Trophoblast cell (in vitro differentiated cells and primary cell): ENCODE measurements at regions not wholly inside any gene's neighbourhood (a gene's known extent, or its start where the extent isn't known, plus 50 kb on each side); places are given as distances from the start of the nearest gene placed in this dataset.

ENCODE experiments used
- DNase-seq, 2 donors: peaks; one replicate each; pipeline ENCODE4 v3.0.0-alpha.2; 2016
- H2AFZ ChIP-seq: 2 replicates; pipeline ENCODE4 v1.6.1; 2013; ENCODE audit warnings: low read length, moderate library complexity, mild to moderate bottlenecking; ENCODE audit not compliant: insufficient read depth, poor library complexity
- H2AK5ac ChIP-seq: 2 replicates; pipeline ENCODE4 v1.6.1; 2013; ENCODE audit warnings: mild to moderate bottlenecking, low read length
- H2BK120ac ChIP-seq: 2 replicates; pipeline ENCODE4 v1.6.1; 2013; ENCODE audit warnings: low read length, mild to moderate bottlenecking, moderate library complexity; ENCODE audit not compliant: insufficient read depth, poor library complexity
- H2BK12ac ChIP-seq: 2 replicates; pipeline ENCODE4 v1.6.1; 2013; ENCODE audit warnings: mild to moderate bottlenecking, low read length, moderate library complexity
- H2BK5ac ChIP-seq: 2 replicates; pipeline ENCODE4 v1.6.1; 2013; ENCODE audit warnings: low read length, low read depth, moderate library complexity, mild to moderate bottlenecking; ENCODE audit not compliant: poor library complexity
- H3K14ac ChIP-seq: 2 replicates; pipeline ENCODE4 v1.6.1; 2013; ENCODE audit warnings: mild to moderate bottlenecking, low read length
- H3K18ac ChIP-seq: 2 replicates; pipeline ENCODE4 v1.6.1; 2013; ENCODE audit warnings: mild to moderate bottlenecking, low read length
- H3K23ac ChIP-seq: 2 replicates; pipeline ENCODE4 v1.6.1; 2013; ENCODE audit warnings: low read length
- H3K27ac ChIP-seq: 2 replicates; pipeline ENCODE4 v1.5.1; 2013; ENCODE audit warnings: low read depth, mild to moderate bottlenecking, inconsistent platforms, low read length, moderate library complexity
- H3K27me3 ChIP-seq: 2 replicates; pipeline ENCODE4 v1.6.1; 2013; ENCODE audit warnings: inconsistent platforms, mild to moderate bottlenecking, low read length, moderate library complexity; ENCODE audit not compliant: insufficient read depth
- H3K36me3 ChIP-seq, 2 experiments: 1 replicate in 1 of 2; 2 replicates in 1 of 2; pipeline ENCODE4 v1.6.1; 2013; ENCODE audit warnings: low read length in 2 of 2, mild to moderate bottlenecking in 2 of 2, moderate library complexity in 1 of 2; ENCODE audit not compliant: insufficient read depth in 2 of 2, control insufficient read depth in 1 of 2
- H3K4ac ChIP-seq: 2 replicates; pipeline ENCODE4 v1.6.1; 2013; ENCODE audit warnings: low read depth, mild to moderate bottlenecking, low read length, moderate library complexity
- H3K4me1 ChIP-seq, 2 experiments: 1 replicate in 1 of 2; 2 replicates in 1 of 2; pipeline ENCODE4 v1.6.1; 2013; ENCODE audit warnings: low read length in 2 of 2, mild to moderate bottlenecking in 2 of 2, moderate library complexity in 1 of 2; ENCODE audit not compliant: insufficient read depth in 2 of 2, control insufficient read depth in 1 of 2
- H3K4me2 ChIP-seq: 2 replicates; pipeline ENCODE4 v1.6.1; 2013; ENCODE audit warnings: inconsistent platforms, mild to moderate bottlenecking, low read length, moderate library complexity
- H3K4me3 ChIP-seq: 2 replicates; pipeline ENCODE4 v1.5.1; 2013; ENCODE audit warnings: mild to moderate bottlenecking, low read depth, low read length, inconsistent platforms
- H3K79me1 ChIP-seq: one replicate; pipeline ENCODE4 v1.6.1; 2013; ENCODE audit warnings: low read length
- H3K79me2 ChIP-seq: 2 replicates; pipeline ENCODE4 v1.6.1; 2013; ENCODE audit warnings: low read length, mild to moderate bottlenecking; ENCODE audit not compliant: control insufficient read depth, insufficient read depth, poor library complexity
- H3K9ac ChIP-seq: 2 replicates; pipeline ENCODE4 v1.6.1; 2013; ENCODE audit warnings: mild to moderate bottlenecking, low read length
- H3K9me3 ChIP-seq: 2 replicates; pipeline ENCODE4 v1.6.1; 2013; ENCODE audit warnings: low read depth, mild to moderate bottlenecking, control low read depth, inconsistent platforms, low read length; ENCODE audit not compliant: insufficient read depth
- H4K12ac ChIP-seq: 2 replicates; pipeline ENCODE4 v1.6.1; 2013; ENCODE audit warnings: low read depth, mild to moderate bottlenecking, low read length, moderate library complexity
- H4K8ac ChIP-seq: 2 replicates; pipeline ENCODE4 v1.6.1; 2013; ENCODE audit warnings: low read depth, mild to moderate bottlenecking, low read length, moderate library complexity
- H4K91ac ChIP-seq: one replicate; pipeline ENCODE4 v1.6.1; 2013; ENCODE audit warnings: low read depth, mild to moderate bottlenecking, low read length, moderate library complexity
- WGBS: extraction: QIAGEN DNeasy Blood & Tissue Kit; methylation state at CpG from one replicate; pipeline ENCODE4 v1.1.7; 2013; ENCODE audit warnings: missing lambda C conversion rate; ENCODE audit not compliant: insufficient read length, insufficient coverage; ENCODE audit errors: extremely low coverage; 5-methylcytosine and 5-hydroxymethylcytosine counted together

DNA sequence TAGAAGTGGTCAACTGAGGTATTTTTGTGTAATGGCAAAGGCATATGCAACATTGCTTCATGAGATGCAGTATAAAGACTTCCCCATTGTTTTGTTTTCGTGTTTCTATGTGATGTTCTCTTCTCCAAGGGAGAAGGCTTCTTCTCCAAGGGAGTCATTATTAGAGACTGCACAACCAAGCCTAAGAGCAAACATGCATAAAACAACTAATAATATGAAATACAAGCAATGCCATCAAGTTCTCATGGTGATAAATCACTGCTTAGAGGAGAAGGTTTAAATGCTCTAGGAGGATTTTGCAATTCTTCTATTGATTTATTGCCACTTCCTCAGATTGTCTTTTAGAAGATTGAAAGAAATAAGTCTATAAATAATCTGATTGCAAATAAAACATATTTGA is 524.4 kb downstream of the IRS1 start:
- WGBS: no CpG with 5 or more reads among the region's 1 CpG
- H3K4ac ChIP-seq: no peak overlapping the region
- no peak overlapping the region for H3K18ac ChIP-seq
- no peak overlapping the region for H4K12ac ChIP-seq
- no peak for DNase-seq
- H3K27ac ChIP-seq: no peak overlapping the region
- no peak overlapping the region for H3K9ac ChIP-seq
- H3K14ac ChIP-seq: no peak overlapping the region
- H3K27me3 ChIP-seq: no peaks in the 10 kb centered on the region
- no peak overlapping the region for H3K23ac ChIP-seq
- no peaks in the 10 kb centered on the region for H3K79me1 ChIP-seq
- no peaks in the 10 kb centered on the region for H3K79me2 ChIP-seq
- H2BK5ac ChIP-seq: no peak overlapping the region
- no peak overlapping the region for H2AK5ac ChIP-seq
- no peak overlapping the region for H2BK120ac ChIP-seq
- H3K9me3 ChIP-seq: no peaks in the 10 kb centered on the region
- no peak overlapping the region for H3K4me2 ChIP-seq
- no peak overlapping the region for H4K8ac ChIP-seq
- no peaks in the 10 kb centered on the region for H3K36me3 ChIP-seq
- no peak overlapping the region for H4K91ac ChIP-seq
- H2BK12ac ChIP-seq: no peak overlapping the region
- H3K4me1 ChIP-seq: no peaks in the 10 kb centered on the region
- H3K4me3 ChIP-seq: no peak overlapping the region
- no peak overlapping the region for H2AFZ ChIP-seq

DNA sequence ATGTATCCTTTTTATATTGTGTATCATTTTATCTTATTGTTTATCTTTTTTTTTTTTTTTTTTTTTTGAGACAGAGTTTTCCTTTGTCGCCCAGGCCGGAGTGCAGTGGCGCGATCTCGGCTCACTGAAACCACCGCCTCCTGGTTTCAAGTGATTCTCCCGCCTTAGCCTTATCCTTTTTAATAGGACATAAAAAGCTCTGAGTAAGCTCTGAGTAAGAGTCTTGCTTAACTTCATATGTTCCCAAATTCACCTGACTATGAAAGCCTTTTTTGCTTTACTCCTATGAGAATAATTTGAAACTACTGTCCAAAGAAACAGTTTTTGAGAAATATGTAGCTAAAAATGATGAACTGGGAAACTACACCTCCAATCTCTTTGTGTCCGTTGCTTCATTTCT is 525.5 kb downstream of the IRS1 start:
- Histone ChIP-seq H3K4me2 (no peak overlapping the region), H2BK120ac (no peak overlapping the region), H3K4me1 (no peaks in the 10 kb centered on the region), H3K9me3 (no peaks in the 10 kb centered on the region), H2BK12ac (no peak overlapping the region), H4K8ac (no peak overlapping the region), H3K79me1 (no peaks in the 10 kb centered on the region), H3K4ac (no peak overlapping the region), H3K79me2 (no peaks in the 10 kb centered on the region), H2BK5ac (no peak overlapping the region), H4K91ac (no peak overlapping the region), H2AK5ac (no peak overlapping the region), H3K27me3 (no peaks in the 10 kb centered on the region), H2AFZ (no peak overlapping the region), H3K36me3 (no peaks in the 10 kb centered on the region), H3K9ac (no peak overlapping the region), H3K23ac (no peak overlapping the region), H3K27ac (no peak overlapping the region), H3K18ac (no peak overlapping the region), H4K12ac (no peak overlapping the region), H3K4me3 (no peak overlapping the region), H3K14ac (no peak overlapping the region)
- WGBS: no CpG with 5 or more reads among the region's 8 CpGs
- DNase-seq: no peak

GRCh38 chr2:226273440-226273839 is 526.2 kb downstream of the IRS1 start:
- no peak overlapping the region for H3K14ac ChIP-seq
- no peak overlapping the region for H4K8ac ChIP-seq
- H2AK5ac ChIP-seq: no peak overlapping the region
- no peak overlapping the region for H3K4me3 ChIP-seq
- no peaks in the 10 kb centered on the region for H3K36me3 ChIP-seq
- H3K9me3 ChIP-seq: no peaks in the 10 kb centered on the region
- H3K4ac ChIP-seq: no peak overlapping the region
- no peaks in the 10 kb centered on the region for H3K4me1 ChIP-seq
- H2AFZ ChIP-seq: no peak overlapping the region
- no peaks in the 10 kb centered on the region for H3K79me1 ChIP-seq
- no peak overlapping the region for H3K9ac ChIP-seq
- DNase-seq: no peak
- no peaks in the 10 kb centered on the region for H3K27me3 ChIP-seq
- no peaks in the 10 kb centered on the region for H3K79me2 ChIP-seq
- H3K23ac ChIP-seq: no peak overlapping the region
- H4K91ac ChIP-seq: no peak overlapping the region
- H2BK12ac ChIP-seq: no peak overlapping the region
- no peak overlapping the region for H3K27ac ChIP-seq
- H3K18ac ChIP-seq: no peak overlapping the region
- no peak overlapping the region for H3K4me2 ChIP-seq
- H2BK120ac ChIP-seq: no peak overlapping the region
- no peak overlapping the region for H4K12ac ChIP-seq
- H2BK5ac ChIP-seq: no peak overlapping the region

DNA sequence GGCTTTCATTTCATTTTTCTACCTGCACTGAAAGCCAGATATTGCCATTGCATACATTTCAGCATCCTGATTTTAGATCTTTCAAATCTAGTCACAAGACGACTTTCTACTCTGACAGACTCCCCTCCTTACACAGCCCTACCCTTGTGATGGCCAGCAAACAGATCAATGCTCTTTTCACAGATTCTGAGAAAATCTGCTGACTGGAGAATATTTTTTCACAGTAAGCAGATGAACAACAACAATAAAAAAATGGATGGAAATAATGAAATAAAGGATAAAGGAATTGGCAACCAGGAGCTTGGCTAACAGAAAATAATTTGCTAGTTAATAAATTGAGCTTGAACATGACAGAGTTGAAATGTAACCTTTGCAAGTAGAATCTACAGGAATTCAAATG is 527.2 kb downstream of the IRS1 start:
- H3K27me3 ChIP-seq: no peaks in the 10 kb centered on the region
- H3K27ac ChIP-seq: no peak overlapping the region
- no peak overlapping the region for H4K12ac ChIP-seq
- no peak overlapping the region for H2BK120ac ChIP-seq
- no peak overlapping the region for H3K4ac ChIP-seq
- no peak overlapping the region for H3K4me2 ChIP-seq
- no peaks in the 10 kb centered on the region for H3K79me1 ChIP-seq
- no peaks in the 10 kb centered on the region for H3K79me2 ChIP-seq
- no peak overlapping the region for H3K4me3 ChIP-seq
- no peak overlapping the region for H2BK12ac ChIP-seq
- DNase-seq: no peak
- no CpG with 5 or more reads among the region's 1 CpG for WGBS
- H3K4me1 ChIP-seq: no peaks in the 10 kb centered on the region
- H3K9ac ChIP-seq: no peak overlapping the region
- H3K18ac ChIP-seq: no peak overlapping the region
- no peak overlapping the region for H3K23ac ChIP-seq
- H3K9me3 ChIP-seq: no peaks in the 10 kb centered on the region
- no peak overlapping the region for H2AK5ac ChIP-seq
- H2AFZ ChIP-seq: no peak overlapping the region
- H4K8ac ChIP-seq: no peak overlapping the region
- no peak overlapping the region for H2BK5ac ChIP-seq
- no peak overlapping the region for H3K14ac ChIP-seq
- no peak overlapping the region for H4K91ac ChIP-seq
- H3K36me3 ChIP-seq: no peaks in the 10 kb centered on the region
